Astrocyte of the cerebellum (primary cell): ENCODE measurements at regions not wholly inside any gene's neighbourhood (a gene's known extent, or its start where the extent isn't known, plus 50 kb on each side); places are given as distances from the start of the nearest gene placed in this dataset.
A peak's percentile ranks its signal among the peaks of the same experiment; 100 is the strongest.

ENCODE experiments used
- DNase-seq: peaks from one replicate; pipeline ENCODE4 v3.0.0-alpha.2; 2011; ENCODE audit warnings: low read depth
- H3K4me3 ChIP-seq: 2 replicates; pipeline ENCODE4 v1.5.1; 2011; ENCODE audit warnings: mild to moderate bottlenecking, low read depth, low read length, moderate library complexity
- in situ Hi-C: cut with HindIII; loops from 2 replicates; pipeline ENCODE4 v1.10.0; 2017; ENCODE audit warnings: low sequenced_read_pairs
- TF ChIP-seq, protein P1 (sequence below): IDR thresholded peaks from 2 replicates; pipeline ENCODE4 v1.5.1; 2012; ENCODE audit warnings: low read length, low read depth, moderate library complexity, mild to moderate bottlenecking; ENCODE audit errors: missing control alignments

DNA sequence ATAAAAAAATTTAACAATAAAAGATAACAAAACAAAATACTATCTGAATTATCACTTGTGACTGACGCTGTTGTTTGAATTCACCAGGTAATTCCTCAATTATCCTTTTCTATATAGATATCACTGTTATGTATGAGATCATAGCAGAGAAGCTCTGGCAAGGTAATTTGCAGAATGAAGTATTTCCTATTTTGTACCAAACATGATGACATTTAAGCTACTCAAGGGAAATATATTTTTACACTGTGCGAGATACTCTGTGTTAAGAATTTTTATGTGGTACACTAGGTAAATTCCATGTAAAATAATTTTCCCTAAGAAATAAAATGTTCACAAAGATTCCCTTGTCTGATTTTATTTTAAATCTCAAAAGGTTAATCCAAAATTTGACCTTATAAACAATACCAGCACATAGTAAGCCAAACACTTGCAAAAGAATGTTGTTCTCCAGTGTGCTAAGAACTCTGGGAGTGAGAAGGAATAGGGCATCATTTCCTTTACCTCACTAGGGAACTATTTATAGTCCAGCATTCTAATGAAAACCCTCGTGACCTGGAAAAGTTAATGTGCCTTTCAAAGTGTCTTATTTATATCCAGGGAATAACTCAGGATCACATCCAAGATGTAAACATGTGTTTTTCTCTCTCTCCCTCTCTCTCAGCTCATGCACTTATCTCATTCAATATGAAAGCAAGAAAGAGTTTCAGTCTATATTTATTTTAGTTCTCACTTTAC is 115.2 kb upstream of the RAP1B start:
- H3K4me3 ChIP-seq: no peak overlapping the region
- no peak for DNase-seq
- in situ Hi-C loops: no loop called here
- TF ChIP-seq, protein P1, sequence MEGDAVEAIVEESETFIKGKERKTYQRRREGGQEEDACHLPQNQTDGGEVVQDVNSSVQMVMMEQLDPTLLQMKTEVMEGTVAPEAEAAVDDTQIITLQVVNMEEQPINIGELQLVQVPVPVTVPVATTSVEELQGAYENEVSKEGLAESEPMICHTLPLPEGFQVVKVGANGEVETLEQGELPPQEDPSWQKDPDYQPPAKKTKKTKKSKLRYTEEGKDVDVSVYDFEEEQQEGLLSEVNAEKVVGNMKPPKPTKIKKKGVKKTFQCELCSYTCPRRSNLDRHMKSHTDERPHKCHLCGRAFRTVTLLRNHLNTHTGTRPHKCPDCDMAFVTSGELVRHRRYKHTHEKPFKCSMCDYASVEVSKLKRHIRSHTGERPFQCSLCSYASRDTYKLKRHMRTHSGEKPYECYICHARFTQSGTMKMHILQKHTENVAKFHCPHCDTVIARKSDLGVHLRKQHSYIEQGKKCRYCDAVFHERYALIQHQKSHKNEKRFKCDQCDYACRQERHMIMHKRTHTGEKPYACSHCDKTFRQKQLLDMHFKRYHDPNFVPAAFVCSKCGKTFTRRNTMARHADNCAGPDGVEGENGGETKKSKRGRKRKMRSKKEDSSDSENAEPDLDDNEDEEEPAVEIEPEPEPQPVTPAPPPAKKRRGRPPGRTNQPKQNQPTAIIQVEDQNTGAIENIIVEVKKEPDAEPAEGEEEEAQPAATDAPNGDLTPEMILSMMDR: no peak

DNA sequence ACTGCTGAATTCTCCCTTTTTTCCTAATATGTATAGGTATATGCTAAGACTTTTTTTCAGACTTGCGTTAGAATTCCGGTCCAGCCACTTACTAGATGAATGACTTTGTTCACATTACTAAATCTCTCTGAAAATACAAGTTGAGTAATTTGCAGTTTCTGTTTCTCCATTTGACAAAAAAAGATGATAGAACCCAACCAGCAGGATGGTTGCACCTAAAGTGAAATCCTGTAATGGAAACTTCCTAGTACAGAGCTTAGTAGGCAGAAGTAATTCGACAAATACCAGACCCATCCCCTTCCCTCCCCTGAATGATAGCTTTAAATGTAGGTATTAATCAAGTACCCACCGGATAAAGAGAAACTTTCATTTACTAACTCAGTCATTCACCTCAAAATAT is 113.6 kb upstream of the RAP1B start:
- no peak for DNase-seq
- no peak overlapping the region for H3K4me3 ChIP-seq
- TF ChIP-seq, protein P1: no peak
- in situ Hi-C loops: no loop called here

DNA sequence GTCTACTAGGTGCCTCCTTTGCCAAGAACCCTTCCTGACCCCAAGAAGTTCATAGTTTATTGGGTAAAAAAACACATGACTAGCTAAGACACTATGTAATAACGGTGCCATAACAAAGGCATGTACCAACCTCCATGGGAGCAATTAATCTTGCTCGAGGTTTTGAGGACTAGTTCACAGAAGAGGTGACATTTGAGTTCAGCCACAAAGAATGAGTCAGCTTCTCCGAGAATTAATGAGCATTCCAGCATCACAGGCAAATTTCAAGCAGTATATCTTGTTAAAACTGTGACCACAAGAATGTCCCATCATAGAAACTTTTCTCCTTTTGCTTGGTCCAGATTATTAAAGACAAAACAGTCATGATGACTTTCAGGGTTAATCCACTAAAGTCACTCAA is 113.0 kb upstream of the RAP1B start:
- in situ Hi-C loops: no loop called here
- H3K4me3 ChIP-seq: no peak overlapping the region
- DNase-seq: peak; percentile 96
- TF ChIP-seq, protein P1: no peak

- in situ Hi-C loops: no loop called here
- TF ChIP-seq, protein P1: no peak
- no peak for DNase-seq
- H3K4me3 ChIP-seq: no peak overlapping the region
Observed at GRCh38 chr12:68498736-68499135, 112.0 kb upstream of the RAP1B start.

- in situ Hi-C loops: no loop called here
- H3K4me3 ChIP-seq: no peak overlapping the region
- TF ChIP-seq, protein P1: no peak
- DNase-seq: no peak
Observed at GRCh38 chr12:68499616-68500015, 111.1 kb upstream of the RAP1B start.

DNA sequence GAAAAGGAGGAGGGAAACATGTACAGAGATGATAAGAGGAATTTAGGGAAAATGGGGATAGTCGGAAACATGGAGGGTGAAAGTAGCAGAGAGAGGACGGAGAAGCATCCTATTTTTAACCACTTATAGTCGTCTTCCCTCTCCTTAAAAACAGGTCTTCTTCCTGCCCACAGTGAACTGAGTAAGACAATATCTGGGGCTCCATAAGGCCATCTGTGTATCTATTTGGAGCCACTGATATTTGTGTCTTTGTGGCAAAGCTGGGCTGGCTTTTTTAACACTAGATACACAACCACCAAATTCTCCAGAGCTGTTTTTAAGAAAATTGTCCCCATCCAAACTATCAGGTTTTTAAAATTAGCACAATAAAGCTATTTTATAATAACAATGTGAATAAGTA is 109.5 kb upstream of the RAP1B start:
- in situ Hi-C loops: no loop called here
- DNase-seq: no peak
- H3K4me3 ChIP-seq: no peak overlapping the region
- TF ChIP-seq, protein P1: no peak
